Astrocyte (in vitro differentiated cells and primary cell): ENCODE measurements at regions not wholly inside any gene's neighbourhood (a gene's known extent, or its start where the extent isn't known, plus 50 kb on each side); places are given as distances from the start of the nearest gene placed in this dataset.

Experiments
- CTCF ChIP-seq: IDR thresholded peaks from 2 replicates; pipeline ENCODE4 v1.5.1; 2011; ENCODE audit warnings: low read depth, mild to moderate bottlenecking, inconsistent platforms, low read length, moderate library complexity; ENCODE audit not compliant: insufficient read depth
- EZH2 ChIP-seq: IDR thresholded peaks from 2 replicates; pipeline ENCODE4 v1.6.1; 2012; ENCODE audit warnings: mild to moderate bottlenecking, low read length, inconsistent platforms; ENCODE audit not compliant: insufficient read depth

GRCh38 chr4:11824566-11824965 is 395.9 kb upstream of the HS3ST1 start:
- TF ChIP-seq CTCF (no peak), EZH2 (no peak)
